HG03460 (cell line): ENCODE measurements at regions not wholly inside any gene's neighbourhood (a gene's known extent, or its start where the extent isn't known, plus 50 kb on each side); places are given as distances from the start of the nearest gene placed in this dataset.

Experiments used
- ATAC-seq: cut with Tn5 transposase; IDR thresholded peaks from one replicate; pipeline ENCODE4 v1.9.1; 2021; ENCODE audit not compliant: unreplicated experiment

DNA sequence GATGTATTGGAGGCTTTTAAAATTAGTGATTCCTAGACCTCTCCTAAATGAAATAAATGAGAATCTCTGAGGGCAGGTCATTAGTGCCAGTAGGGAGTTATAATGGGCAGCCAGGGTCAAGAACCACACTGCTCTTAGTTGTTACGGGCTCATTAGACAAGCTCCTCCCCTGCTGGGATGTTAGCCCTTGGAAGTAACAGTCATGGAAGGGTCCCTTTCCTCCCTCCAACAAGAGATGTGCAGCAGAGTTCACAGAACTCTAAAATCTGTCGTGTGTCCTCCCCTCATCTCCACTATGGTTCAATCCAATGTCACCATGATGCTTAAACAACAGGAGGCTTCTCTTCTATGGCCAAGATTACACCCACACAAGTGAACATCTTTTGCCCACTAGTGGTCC lies 419.5 kb downstream of the INSC start:
- ATAC-seq: no peak

DNA sequence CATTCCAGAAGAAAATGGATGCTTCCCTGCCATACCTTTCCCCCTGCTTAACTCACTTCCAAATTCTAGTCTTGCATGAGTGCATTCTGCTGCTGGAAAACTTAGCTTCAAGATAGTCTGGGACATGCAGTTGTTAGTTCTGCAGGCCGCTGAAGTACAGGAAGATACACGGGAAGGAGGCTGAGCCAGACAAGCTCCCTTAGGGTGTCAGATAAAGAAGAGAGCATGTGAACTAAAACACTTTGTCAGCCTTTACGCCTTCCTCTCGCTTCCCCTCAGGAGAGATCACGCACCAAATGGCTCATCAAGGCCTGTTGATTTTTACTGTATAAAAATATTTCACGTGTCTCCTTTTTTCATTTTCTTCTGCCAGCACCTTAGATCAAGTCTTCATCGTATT lies 420.7 kb downstream of the INSC start:
- ATAC-seq: no peak

DNA sequence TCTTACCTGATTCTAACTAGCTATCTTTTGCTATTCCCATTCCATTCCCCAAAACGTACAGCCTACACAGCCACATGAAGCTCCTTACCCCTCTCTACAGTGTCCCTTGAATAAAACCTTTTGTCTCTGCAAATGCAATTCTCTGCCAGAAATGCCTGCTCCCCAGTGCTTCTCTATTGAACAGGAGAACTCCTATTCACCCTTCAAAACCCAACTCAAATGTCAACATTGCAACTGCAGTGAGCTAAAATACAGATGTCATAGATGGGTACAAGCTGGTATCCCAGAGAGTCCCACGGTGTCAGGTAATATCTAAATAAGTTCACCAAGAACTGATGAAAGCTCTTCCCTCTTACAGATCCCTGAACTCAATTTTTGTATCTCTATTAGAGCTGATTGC lies 421.7 kb downstream of the INSC start:
- ATAC-seq: no peak

DNA sequence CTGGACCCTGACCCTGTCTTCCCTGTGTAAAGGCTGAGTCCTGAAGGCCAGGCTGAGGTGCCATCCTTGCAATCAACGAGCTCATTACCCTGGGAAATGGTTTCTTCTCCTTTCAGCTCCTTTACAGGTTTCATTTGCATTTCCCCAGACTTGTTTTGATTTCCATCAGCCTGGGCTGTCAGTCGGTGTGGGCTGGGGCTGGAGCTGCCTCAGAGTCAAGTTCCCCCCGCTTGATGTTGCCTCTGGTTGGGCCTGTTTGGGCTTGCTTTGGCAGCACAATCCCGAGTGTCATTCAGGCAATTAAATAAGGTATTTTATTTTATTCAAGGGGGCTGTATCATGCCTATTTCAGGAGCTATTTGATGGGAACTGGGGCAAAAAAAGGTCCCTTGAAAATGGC lies 424.9 kb downstream of the INSC start:
- ATAC-seq: no peak

DNA sequence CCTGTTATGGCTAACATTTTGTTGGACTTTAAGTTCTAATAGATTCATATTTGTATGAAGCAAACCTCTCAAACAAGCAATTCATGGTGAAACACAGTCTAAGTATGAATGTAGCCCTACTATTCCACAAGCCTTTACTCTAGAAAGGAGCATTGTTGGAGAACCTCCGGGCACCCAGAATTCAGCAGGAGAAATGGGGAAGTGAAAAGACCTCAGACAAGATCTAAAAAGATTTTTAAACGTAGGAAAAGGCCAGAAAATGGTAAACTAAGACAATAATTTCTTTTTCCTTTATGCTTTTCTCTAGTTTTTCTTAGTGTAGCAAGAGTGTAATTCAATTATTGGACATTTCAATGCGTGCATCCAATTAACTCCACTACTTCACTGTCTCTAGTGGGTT lies 426.4 kb downstream of the INSC start:
- no peak for ATAC-seq

DNA sequence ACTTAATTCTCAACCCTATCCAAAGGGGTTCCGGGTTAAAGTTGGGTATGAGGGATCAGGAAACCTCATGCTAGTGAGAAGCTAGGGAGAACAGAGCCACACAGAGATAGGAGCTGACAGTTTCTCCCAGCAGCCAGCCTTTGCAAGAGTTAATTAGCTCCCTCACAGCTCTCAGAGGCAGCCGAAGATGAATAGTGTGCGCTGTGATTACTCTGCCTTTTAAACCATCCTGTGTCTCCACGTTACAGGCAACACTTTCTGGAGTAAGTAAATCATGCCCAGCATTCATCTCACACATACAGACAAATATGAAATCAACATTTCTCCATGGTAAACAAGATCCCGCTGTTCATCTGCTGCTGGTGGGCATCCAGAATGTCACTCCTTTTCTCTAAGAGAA lies 429.6 kb downstream of the INSC start:
- no peak for ATAC-seq

DNA sequence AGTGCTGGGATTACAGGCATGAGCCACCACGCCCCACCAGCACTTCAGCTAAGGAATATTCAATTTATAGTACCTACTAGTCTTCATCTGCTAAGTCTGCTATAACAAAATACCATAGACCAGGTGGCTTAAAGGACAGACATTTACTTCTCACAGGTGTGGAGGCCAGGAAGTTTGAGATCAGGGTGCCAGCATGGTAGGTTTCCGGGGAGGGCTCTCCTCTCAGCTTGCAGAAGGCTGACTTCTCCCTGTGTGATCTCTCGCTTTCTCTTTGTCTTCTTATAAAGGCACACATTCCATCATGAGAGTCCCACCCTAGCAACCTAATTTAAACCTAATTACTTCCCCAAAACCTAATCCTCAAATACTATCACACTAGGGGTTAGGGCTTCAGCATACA lies 433.0 kb downstream of the INSC start:
- no peak for ATAC-seq

DNA sequence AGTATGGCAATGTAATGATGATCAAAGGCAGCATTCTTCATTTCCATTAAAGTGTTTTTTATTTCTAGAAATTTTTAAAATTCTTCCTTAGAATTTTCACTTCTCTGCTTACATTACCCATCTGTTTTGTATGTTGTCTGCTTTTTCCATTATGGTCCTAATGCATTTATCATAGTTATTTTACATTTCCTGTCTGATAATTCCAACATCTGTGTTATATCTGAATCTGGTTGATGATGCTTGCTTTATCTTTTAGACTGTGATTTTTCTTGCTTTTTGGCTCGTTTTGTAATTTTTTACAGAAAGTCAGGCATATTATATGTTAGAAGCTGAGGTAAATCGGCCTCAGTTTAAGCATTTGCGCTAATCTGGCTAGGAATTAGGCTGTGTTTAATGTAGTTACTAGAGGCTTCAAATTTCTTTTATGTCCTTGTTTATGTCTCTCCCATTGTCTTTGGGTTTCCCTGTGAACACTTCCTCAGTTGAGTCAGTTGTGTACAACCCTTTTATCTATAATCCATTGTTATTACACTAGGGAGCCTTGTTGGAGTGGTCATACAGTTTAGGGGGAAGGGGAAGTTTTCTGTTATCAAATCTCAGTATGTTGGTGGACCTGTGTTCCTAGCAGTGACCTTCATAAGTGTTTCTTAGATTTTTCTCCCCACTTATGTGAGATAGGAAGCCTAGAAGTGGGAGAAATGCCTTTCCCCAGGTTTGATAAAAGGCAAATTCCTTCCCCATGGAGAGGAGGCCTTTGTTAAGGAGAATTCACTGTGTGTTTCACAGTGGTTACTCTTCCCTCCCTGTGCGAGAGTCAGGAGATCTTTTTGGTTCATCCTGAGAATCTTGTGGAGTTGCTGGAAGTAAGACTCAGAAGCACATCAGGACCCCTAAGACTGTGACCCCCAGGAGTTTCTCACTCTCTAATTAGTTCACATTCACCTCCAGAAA lies 437.5 kb downstream of the INSC start:
- no peak for ATAC-seq

DNA sequence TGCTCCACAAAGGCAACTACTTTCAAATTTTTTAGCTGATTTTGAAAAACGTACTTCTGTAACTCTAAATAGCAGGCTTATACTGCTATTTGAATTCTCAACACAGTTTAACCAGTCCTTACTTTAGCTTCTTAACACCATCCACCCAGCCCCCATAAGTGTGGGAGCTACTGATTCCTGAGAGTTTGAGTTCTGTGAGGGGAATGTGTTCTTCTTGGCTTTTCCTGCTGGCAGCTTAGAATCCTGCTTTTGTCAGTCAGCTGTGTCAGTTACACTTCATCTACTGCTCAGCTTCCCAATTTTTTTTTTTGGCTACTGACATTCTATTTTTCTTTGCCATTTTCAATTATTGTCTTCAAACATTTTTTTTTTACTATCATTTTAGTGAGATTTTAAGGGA lies 440.4 kb downstream of the INSC start:
- no peak for ATAC-seq

DNA sequence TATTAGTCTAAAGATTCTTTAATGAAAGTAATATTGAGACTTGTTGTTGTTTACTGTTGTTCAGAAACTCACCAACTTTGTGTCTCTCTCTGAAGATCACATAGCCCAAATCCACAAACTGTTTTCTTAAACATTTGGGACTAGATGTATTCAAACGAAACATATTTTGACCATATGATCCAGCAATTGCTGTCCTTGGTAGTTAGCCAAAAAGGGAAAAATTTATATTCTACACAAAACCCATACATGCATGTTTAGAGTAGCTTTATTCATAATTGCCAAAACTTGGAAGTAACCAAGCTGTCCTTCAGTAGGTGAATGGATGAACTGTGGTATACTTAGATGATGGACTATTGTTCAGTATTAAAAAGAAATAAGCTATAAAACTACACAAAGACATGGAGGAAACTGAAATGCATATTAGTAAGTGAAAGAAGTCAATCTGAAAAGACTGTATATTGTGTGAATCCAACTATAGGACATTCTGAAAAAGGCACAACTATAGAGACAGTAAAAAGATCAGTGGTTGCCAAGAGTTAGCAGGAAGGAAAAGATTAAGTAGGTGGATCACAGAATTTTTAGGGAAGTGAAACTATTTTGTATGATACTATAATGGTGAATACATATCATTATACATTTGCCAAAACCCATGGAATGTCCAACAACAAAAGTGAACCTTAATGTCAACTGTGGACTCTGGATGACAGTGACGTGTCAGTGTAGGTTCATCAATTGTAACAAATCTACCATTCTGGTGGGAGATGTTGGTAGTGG lies 442.9 kb downstream of the INSC start:
- ATAC-seq: no peak

DNA sequence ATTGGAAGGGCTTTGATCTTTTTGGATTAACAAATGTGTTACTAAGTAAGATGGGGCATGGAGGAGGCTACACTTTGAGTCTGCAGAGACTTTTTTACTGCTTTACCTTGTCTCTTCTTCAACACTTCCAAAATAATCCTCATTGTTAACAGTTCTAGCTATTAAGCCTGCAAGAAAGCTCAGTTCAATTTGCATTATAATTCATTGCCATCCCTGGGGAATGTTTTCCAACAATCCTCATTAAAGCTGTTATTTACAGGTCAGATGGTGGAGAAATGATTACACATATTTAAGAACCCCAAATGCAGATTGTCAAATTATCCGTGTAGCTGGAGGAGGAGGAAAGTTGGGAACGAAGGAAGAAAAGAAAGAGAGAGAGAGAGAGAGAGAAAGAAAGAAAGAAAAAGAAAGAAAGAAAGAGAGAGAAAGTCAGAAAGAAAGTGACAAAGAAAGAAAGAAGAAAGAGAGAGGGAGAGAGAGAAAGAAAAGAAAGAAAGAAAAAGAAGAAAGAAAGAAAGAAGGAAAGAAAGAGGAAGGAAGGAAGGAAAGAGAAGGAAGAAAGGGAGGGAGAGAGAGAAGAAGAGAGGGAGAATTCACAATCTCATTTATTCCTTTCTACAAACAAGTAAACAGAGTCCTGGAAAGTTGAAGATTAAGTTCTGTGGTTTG lies 443.9 kb downstream of the INSC start:
- no peak for ATAC-seq

DNA sequence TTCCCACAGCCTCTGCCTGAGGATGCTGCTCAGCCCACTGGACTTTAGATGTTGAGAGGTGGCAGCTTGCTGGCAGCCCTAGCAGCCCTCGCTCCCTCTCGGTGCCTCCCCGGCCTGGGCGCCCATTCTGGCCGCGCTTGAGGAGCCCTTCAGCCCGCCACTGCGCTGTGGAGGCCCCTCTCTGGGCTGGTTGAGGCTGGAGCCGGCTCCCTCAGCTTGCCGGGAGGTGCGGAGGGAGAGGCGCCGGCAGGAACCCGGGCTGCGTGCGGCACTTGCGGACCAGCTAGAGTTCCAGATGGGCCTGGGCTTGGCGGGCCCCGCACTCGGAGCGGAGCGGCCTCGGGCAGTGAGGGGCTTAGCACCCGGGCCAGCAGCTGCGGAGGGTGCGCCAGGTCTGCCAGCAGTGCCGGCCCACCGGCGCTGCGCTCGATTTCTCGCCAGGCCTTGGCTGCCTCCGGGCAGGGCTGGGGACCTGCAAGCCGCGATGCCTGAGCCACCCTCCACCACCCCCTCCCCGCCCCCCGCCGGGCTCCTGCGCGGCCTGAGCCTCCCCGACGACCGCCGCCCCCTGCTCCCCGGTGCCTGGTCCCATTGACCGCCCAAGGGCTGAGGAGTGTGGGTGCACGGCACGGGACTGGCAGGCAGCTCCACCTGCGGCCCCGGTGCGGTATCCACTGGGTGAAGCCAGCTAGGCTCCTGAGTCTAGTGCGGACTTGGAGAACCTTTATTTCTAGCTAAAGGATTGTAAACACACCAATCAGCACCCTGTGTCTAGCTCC lies 446.2 kb downstream of the INSC start:
- ATAC-seq: no peak

DNA sequence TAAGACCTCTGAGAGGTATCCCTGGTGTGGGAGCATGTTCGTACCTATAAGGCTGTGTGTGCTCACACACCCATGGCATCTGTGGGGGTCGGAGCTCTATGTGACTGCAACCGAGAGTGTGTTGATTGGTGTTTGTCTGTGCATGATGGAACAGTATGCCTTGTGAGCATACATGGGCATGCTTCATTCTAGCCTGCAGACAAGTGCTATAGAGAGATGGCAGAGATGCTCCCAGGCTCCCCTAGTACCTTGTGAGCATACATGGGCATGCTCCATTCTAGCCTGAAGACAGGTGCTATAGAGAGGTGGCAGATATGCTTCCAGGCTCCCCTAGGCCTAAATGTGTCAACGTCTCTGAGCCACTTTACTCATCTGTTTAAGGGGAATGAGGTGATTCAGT lies 447.5 kb downstream of the INSC start:
- ATAC-seq: no peak

DNA sequence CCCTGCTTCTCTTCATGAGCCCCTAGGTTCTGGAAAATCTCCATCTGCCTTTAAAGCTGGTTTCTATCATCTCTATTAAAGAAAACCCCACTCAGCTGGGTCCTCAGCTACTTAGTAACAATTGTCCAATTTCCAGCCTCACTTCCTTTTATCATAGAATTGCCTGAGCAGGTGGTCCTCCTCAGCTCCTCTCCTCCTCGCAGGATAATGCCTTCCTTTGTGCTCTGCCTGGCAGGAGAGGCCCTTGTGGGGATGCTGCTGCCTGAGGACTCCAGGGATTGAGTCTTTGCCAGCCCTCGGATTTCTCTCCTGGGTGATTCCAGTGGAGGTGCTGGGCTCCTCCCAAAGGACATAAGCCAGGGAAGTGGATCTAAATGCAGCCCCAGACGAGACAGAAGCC lies 448.3 kb downstream of the INSC start:
- no peak for ATAC-seq

DNA sequence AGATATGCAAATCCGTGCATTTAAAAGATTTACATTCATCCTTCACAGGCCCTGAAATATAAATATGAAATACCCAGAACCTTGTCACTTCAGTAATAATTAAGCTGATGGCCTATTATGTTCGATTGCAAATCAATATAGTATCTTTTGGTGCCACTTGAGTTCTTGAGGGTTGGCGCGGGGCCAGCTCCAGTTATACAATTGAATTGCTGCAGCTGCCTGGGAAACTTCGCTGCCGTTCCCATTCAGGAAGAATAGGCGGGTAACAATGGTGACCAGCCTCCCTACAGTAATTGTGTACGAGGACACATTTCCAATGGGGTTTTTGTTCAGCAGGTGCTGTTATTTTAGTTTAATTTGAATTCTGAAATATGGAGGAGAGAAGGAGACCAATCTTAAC lies 451.2 kb downstream of the INSC start:
- ATAC-seq: no peak

DNA sequence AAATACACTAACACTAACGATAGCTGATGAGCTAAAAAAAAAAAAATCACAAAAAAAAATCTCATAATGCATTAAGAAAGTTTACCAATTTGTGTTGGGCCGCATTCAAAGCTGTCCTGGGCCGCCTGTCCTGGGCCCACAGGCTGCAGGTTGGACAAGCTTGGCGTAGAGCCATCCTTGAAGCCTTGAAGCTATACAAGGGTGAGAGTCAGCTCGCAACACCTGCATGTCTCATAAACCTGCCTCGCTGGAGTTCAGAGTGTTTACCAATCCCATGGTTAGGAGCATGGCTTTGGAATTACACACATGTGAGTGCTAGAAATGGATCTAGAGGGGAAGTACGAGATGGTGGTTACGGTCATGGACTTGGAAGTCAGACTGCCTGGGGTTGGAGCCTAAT lies 453.7 kb downstream of the INSC start:
- ATAC-seq: no peak

DNA sequence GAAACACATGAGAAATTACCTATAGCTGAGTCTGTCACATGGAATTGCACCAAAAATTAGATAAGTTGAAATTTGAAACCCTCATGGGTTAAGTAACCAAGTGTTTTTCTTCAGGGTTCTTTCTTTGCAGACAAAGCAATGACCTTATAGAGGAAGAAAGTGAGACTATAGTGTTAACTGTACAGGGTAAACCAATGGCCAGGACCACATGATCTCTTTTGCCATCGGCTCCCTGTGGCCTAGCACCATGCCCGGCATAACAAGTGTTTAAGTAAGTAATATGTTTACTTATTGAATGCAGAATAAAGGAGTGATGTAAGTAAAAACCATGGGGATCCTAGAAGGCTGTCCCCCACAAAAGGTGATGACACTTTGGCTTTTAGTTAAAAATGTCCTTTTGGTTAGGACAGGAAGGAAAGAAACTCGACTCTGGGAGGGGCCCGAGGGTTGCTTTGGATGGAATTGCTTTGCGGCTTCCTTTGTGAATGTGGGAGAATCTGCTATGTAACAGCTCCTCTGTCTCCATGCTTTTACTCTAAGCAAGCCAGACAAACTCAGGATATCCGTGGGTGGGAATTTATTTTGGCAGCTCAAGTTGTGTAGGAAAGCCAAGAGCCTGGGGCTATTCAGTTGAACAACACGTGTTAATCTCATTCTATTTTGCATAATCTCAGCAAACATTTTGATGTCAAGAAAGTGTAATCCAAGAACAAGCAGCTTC lies 454.7 kb downstream of the INSC start:
- no peak for ATAC-seq

DNA sequence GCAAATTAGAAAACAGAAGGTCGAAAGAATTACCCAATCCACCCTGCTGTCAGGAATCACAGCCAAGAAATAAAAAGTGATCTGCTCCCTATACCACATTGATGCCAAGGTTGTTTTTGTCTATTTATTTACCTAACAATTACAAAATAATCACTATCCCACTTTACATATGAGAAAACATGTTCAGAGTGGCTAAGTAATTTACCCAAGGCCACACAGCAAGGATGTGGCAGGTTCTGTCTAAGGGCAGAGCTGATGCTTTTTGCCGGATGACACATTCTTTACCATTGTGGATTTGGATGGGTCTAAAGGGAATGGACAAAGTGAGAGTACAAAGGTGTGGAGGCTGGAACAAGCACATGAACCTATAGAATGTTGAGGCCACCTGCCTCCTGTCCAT lies 460.7 kb downstream of the INSC start:
- no peak for ATAC-seq

DNA sequence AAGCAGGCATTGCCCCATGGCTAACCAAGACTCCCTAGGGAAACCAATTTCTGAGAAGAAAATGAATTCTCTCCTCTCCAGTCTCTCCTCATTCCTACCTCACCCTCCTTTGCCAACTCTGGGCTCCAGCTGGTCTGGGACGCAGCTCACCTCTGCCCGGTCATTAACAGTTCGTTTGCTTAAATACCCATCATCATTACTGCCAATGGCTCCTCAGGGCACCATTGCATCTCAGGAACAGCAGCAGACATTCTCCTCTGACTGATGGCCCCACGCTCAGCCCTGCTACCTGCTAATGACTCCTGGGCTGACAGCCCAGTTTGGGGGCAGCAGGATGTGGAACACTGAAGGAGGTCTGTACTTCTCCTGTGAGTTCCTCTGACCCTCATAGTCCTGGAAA lies 462.0 kb downstream of the INSC start:
- ATAC-seq: no peak

DNA sequence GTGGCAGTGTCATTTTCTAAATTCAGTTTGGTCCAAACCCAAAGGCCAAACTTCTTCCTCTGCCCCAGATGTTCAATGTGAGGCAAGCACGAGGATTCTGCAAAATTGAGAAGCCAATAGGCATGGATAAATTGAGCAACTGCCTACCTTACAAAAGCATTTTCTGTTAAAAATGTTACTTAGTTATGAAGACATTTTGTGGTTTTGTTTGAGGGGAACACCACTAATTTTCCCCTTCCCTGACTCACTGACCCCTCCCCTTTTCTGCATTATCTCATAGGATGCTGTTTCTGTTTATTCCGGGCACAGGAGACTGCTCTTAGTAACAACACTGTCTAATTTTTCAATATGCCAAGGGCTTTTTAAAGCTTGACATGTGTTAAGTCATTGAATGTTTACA lies 462.8 kb downstream of the INSC start:
- ATAC-seq: no peak
